C4-2B (cell line): ENCODE measurements at regions not wholly inside any gene's neighbourhood (a gene's known extent, or its start where the extent isn't known, plus 50 kb on each side); places are given as distances from the start of the nearest gene placed in this dataset.
A peak's percentile ranks its signal among the peaks of the same experiment; 100 is the strongest.

Source experiments
- H3K27ac ChIP-seq: fragments of 450-650 bp; 2 replicates; pipeline ENCODE4 v1.5.1; 2017
- ZFX ChIP-seq: fragments of 450-650 bp; IDR thresholded peaks from 2 replicates; pipeline ENCODE4 v1.6.1; 2017
- TF ChIP-seq, protein P1 (sequence below): fragments of 450-650 bp; conservative IDR thresholded peaks from 2 replicates; pipeline ENCODE4 v1.5.1; 2017; ENCODE audit warnings: mild to moderate bottlenecking

DNA sequence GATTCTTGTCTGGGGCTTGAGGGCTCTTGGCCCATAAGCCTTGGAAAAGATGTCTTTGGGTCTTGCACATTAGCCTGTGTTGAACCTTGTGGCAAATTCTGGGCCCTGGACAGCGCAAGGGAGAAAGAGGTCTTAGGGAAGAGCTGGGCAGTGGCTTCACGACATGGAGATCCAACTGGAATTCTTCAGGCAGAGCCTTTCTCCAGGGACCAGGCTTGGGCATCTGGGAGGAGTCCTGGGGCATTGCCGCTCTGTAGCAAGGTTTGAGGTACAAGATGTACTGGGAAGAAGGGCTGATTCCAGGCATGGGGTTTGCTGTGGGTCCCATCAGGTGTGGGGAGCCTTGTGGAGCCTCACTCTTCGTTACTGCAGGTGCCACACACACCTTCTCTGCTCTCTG lies 104.0 kb upstream of the ACTRT1 start:
- H3K27ac ChIP-seq: no peak overlapping the region
- TF ChIP-seq ZFX: no peak
- TF ChIP-seq, protein P1, sequence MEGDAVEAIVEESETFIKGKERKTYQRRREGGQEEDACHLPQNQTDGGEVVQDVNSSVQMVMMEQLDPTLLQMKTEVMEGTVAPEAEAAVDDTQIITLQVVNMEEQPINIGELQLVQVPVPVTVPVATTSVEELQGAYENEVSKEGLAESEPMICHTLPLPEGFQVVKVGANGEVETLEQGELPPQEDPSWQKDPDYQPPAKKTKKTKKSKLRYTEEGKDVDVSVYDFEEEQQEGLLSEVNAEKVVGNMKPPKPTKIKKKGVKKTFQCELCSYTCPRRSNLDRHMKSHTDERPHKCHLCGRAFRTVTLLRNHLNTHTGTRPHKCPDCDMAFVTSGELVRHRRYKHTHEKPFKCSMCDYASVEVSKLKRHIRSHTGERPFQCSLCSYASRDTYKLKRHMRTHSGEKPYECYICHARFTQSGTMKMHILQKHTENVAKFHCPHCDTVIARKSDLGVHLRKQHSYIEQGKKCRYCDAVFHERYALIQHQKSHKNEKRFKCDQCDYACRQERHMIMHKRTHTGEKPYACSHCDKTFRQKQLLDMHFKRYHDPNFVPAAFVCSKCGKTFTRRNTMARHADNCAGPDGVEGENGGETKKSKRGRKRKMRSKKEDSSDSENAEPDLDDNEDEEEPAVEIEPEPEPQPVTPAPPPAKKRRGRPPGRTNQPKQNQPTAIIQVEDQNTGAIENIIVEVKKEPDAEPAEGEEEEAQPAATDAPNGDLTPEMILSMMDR: no peak

DNA sequence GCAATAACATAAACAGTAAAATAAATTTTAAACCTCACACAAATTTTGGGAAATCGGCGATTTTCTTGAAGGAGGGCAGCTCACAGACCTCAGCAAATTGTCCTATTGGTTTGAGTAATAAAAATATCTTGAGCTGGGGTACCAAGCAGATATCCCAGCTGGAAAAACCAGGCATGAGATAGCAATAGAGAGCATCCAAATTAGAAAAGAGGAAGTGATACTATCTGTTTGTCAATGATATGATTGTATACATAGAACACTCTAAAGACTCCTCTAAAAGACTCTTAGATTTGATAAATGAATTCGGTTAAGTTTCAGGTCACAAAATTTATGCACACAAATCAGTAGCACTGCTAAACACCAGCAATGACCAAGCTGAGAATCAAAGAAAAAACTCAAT lies 90.5 kb upstream of the ACTRT1 start:
- no peak for TF ChIP-seq ZFX
- TF ChIP-seq, protein P1: no peak
- H3K27ac ChIP-seq: no peak overlapping the region

DNA sequence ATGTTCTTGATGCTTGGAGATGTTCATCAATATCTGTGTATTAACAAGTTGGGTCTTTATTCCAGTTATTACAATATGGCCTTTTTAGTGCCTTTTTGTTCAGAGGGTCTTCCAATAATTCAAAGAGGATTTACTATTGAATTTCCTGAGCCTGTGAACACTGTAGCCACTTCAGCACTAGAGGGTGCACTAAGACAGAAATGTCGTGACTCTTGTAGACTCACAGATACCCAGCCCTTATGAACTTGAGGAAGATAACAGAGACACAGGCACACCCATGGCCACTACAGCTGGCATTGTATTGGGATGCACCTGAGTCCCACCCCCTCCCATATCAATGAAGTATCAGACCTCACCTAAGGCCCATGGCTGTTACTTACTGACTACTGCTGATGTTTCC lies 54.4 kb upstream of the ACTRT1 start:
- TF ChIP-seq ZFX: no peak
- TF ChIP-seq, protein P1: peak; percentile 58
- no peak overlapping the region; the same call in 1 of the 2 replicates for H3K27ac ChIP-seq

DNA sequence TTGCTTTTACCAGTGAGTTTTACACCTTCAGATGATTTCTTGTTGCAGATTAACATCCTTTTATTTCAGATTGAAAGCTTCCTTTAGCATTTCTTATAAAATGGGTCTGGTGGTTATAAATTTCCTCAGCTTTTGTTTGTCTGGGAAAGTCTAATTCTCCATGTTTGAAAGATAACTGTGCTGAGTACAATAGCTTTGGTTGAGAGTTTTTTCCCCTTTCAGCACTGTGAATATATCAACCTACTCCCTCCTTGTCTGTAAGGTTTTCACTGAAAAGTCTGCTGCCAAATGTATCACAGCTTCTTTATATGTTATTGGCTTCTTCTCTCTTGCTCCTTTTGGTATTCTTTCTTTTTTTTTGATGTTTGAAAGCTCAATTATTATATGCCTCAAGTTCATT lies 53.5 kb upstream of the ACTRT1 start:
- H3K27ac ChIP-seq: no peak overlapping the region
- TF ChIP-seq, protein P1: no peak
- no peak for TF ChIP-seq ZFX
